ENCODE measurements at regions not wholly inside any gene's neighbourhood (a gene's known extent, or its start where the extent isn't known, plus 50 kb on each side); places are given as distances from the start of the nearest gene placed in this dataset.

- intact Hi-C loops (cut with micrococcal nuclease), result no loop called here
Measured at GRCh38 chr5:3047212-3047774, 295.8 kb upstream of the IRX2 start.

More at GRCh38 chr5:3047212-3047774, 295.8 kb upstream of the IRX2 start:
- Histone ChIP-seq H3K79me2 (ENCODE audit: insufficient read depth, low read length) (no peaks in the 10 kb centered on the region), H3K27ac (ENCODE audit: low read depth, low read length) (no peak overlapping the region), H2AFZ (ENCODE audit: low read depth, low read length, poor library complexity, severe bottlenecking) (no peak overlapping the region), H3K9me3 (ENCODE audit: control insufficient read depth in 1 of 2, insufficient read depth in 1 of 2, low read depth in 1 of 2, low read length in 2 of 2) (peaks cover 4 to 26% of the 10 kb centered on the region in 2 experiments; a peak in 2 of 4 replicates), H3K9ac (ENCODE audit: low read length) (no peak overlapping the region), H3K4me1 (ENCODE audit: control insufficient read depth in 1 of 2, insufficient read depth in 2 of 2, low read length in 2 of 2) (no peaks in the 10 kb centered on the region), H3K4me2 (ENCODE audit: low read length) (no peak overlapping the region), H3K36me3 (ENCODE audit: control insufficient read depth in 1 of 2, insufficient read depth in 2 of 2, low read length in 2 of 2) (no peaks in the 10 kb centered on the region), H4K20me1 (ENCODE audit: insufficient read depth) (no peaks in the 10 kb centered on the region), H3K4me3 (replicated peaks in 1 of 2; ENCODE audit: low read depth in 1 of 2, low read length in 2 of 2) (no peak overlapping the region), H3K27me3 (ENCODE audit: insufficient read depth, low read length) (no peaks in the 10 kb centered on the region), H3K9me2 (ENCODE audit: insufficient read depth) (no peaks in the 10 kb centered on the region)
- no peak for ATAC-seq
- POLR2A ChIA-PET, result no interaction called here
- CTCF ChIA-PET, result no interaction called here
- no TSS peak for BruUV-seq (replicated peaks)
- TF ChIP-seq SIN3A (IDR thresholded peaks at IDR 0.05; ENCODE audit: low read depth) (no peak), SP1 (IDR thresholded peaks at IDR 0.05; ENCODE audit: low read depth) (no peak), FOSL1 (IDR thresholded peaks at IDR 0.05; ENCODE audit: low read depth) (no peak), ELF1 (IDR thresholded peaks at IDR 0.05; ENCODE audit: borderline replicate concordance, low read depth) (no peak), YY1 (IDR thresholded peaks at IDR 0.05; ENCODE audit: extremely low read depth, insufficient replicate concordance, low read depth, low read length) (no peak), ZBTB33 (IDR thresholded peaks at IDR 0.05; ENCODE audit: extremely low read depth, insufficient replicate concordance, low read length) (no peak), EZH2phosphoT487 (IDR thresholded peaks at IDR 0.05; ENCODE audit: borderline replicate concordance) (no peak), JUND (IDR thresholded peaks at IDR 0.05) (no peak), TCF7L2 (IDR thresholded peaks at IDR 0.05; ENCODE audit: borderline replicate concordance, extremely low read depth, insufficient read depth, insufficient read length) (no peak), ZNF274 (IDR thresholded peaks at IDR 0.05; ENCODE audit: low read depth, low read length) (no peak), POLR2AphosphoS5 (IDR thresholded peaks at IDR 0.05; ENCODE audit: low read depth, low read length) (no peak), EZH2 (IDR thresholded peaks at IDR 0.05) (no peak), CEBPB (IDR thresholded peaks at IDR 0.05; ENCODE audit: low read depth) (no peak), SRF (IDR thresholded peaks at IDR 0.05; ENCODE audit: low read depth) (no peak), ZFX (IDR thresholded peaks at IDR 0.05) (no peak), CBX3 (IDR thresholded peaks at IDR 0.05; ENCODE audit: low read depth) (no peak)
- TF ChIP-seq, protein P1, sequence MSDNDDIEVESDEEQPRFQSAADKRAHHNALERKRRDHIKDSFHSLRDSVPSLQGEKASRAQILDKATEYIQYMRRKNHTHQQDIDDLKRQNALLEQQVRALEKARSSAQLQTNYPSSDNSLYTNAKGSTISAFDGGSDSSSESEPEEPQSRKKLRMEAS (IDR thresholded peaks at IDR 0.05), result no peak
- TF ChIP-seq, protein P2, sequence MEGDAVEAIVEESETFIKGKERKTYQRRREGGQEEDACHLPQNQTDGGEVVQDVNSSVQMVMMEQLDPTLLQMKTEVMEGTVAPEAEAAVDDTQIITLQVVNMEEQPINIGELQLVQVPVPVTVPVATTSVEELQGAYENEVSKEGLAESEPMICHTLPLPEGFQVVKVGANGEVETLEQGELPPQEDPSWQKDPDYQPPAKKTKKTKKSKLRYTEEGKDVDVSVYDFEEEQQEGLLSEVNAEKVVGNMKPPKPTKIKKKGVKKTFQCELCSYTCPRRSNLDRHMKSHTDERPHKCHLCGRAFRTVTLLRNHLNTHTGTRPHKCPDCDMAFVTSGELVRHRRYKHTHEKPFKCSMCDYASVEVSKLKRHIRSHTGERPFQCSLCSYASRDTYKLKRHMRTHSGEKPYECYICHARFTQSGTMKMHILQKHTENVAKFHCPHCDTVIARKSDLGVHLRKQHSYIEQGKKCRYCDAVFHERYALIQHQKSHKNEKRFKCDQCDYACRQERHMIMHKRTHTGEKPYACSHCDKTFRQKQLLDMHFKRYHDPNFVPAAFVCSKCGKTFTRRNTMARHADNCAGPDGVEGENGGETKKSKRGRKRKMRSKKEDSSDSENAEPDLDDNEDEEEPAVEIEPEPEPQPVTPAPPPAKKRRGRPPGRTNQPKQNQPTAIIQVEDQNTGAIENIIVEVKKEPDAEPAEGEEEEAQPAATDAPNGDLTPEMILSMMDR (IDR thresholded peaks at IDR 0.05 in 2 of 3, conservative IDR thresholded peaks at IDR 0.05 in 1 of 3; ENCODE audit: borderline replicate concordance in 1 of 3, insufficient read depth in 1 of 3, low read depth in 2 of 3, low read length in 2 of 3), result no peak
- TF ChIP-seq, protein P3, sequence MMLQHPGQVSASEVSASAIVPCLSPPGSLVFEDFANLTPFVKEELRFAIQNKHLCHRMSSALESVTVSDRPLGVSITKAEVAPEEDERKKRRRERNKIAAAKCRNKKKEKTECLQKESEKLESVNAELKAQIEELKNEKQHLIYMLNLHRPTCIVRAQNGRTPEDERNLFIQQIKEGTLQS (IDR thresholded peaks at IDR 0.05), result no peak
- RAD21 ChIA-PET (ENCODE audit: low non-redundant PET in 1 of 2, low total read pairs in 2 of 2, uncharacterized antibody in 2 of 2, unreplicated experiment in 2 of 2), result no interaction called here
- DNase-seq (ENCODE audit: low read depth, low spot score), result no peak
